ENCODE measurements at regions not wholly inside any gene's neighbourhood (a gene's known extent, or its start where the extent isn't known, plus 50 kb on each side); places are given as distances from the start of the nearest gene placed in this dataset.

DNA sequence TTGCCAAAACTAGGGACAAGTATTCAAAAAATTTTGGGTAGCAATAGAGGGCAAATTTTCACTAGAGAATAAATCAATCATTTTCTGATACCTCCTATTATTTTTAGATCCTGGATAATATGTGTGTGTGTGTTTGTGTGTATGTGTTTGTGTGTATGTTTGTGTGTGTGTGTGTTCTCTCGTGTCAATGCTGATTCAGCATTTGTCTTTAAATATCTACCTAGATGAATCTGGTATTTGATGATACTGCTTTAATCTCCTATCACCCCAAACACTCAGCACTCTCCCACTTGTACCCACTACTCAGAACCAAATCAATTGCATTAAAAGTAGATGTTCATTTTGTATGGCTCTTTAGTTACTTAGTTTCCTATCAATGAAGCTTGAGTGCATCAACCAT lies 101.3 kb upstream of the NPFFR2 start:
- TF ChIP-seq, protein P1, sequence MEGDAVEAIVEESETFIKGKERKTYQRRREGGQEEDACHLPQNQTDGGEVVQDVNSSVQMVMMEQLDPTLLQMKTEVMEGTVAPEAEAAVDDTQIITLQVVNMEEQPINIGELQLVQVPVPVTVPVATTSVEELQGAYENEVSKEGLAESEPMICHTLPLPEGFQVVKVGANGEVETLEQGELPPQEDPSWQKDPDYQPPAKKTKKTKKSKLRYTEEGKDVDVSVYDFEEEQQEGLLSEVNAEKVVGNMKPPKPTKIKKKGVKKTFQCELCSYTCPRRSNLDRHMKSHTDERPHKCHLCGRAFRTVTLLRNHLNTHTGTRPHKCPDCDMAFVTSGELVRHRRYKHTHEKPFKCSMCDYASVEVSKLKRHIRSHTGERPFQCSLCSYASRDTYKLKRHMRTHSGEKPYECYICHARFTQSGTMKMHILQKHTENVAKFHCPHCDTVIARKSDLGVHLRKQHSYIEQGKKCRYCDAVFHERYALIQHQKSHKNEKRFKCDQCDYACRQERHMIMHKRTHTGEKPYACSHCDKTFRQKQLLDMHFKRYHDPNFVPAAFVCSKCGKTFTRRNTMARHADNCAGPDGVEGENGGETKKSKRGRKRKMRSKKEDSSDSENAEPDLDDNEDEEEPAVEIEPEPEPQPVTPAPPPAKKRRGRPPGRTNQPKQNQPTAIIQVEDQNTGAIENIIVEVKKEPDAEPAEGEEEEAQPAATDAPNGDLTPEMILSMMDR (IDR thresholded peaks at IDR 0.05; ENCODE audit: insufficient read depth, low read depth, low read length, missing control alignments) = no peak
- no peak overlapping the region for H3K4me3 ChIP-seq (ENCODE audit: low read length)
- no peak for DNase-seq (ENCODE audit: low read depth)

DNA sequence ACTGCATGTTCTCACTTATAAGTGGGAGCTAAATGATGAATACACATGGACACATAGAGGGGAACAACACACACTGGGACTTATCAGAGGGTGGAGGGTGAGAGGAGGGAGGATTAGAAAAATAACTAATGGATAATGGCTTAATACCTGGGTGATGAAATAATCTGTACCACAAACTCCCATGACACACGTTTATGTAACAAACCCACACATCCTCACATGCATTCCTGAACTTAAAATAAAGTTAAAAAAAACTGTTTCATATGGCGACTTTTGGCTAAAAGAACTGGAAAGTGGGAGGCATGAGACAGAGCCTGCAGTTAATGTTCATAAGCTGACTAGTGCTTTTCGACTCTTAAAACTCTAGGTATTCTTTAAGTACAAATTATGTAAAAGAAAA lies 98.9 kb upstream of the NPFFR2 start:
- TF ChIP-seq, protein P1 (IDR thresholded peaks at IDR 0.05; ENCODE audit: insufficient read depth, low read depth, low read length, missing control alignments) = no peak
- DNase-seq (ENCODE audit: low read depth) = peak; percentile 51
- no peak overlapping the region for H3K4me3 ChIP-seq (ENCODE audit: low read length)

DNA sequence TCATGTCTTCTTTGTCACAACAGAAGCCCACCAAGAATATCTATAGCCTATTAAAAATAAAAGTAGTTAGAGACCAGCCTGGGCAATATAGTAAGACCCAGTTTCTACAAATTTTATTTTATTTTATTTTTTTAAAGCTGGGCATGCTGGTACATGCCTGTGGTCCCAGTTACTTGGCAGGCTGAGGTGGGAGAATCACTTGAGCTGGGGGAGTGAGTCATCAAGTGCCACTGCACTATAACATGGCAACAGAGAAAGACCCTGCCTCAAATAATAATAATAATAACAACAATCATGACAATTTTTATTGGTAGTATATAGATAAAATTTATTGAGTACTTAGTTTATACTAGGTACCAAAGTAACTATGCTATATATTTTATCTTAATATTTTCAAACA lies 93.0 kb upstream of the NPFFR2 start:
- peak; percentile 73 for DNase-seq (ENCODE audit: low read depth)
- TF ChIP-seq, protein P1 (IDR thresholded peaks at IDR 0.05; ENCODE audit: insufficient read depth, low read depth, low read length, missing control alignments) = no peak
- H3K4me3 ChIP-seq (ENCODE audit: low read length) = no peak overlapping the region

DNA sequence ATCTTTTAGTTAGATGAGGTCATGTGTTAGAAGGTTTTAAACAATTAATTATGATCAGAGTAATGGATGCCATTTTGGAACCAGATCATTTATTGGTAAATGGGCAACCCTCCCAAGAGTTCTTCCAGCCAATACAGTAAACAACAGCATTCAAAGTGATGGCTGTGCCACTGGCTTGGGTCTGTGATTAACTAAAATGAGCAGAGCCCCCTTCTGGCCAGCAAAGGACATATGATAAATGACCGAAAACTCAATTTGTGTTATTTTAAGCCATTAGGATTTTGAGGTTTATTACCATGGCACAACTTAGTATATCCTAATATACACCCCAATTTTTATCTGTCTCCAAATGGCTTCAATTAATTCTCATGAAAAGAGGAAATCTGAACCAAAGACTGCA lies 90.8 kb upstream of the NPFFR2 start:
- DNase-seq (ENCODE audit: low read depth) = peak; percentile 48
- H3K4me3 ChIP-seq (ENCODE audit: low read length) = no peak overlapping the region
- TF ChIP-seq, protein P1 (IDR thresholded peaks at IDR 0.05; ENCODE audit: insufficient read depth, low read depth, low read length, missing control alignments) = peak; percentile 49

DNA sequence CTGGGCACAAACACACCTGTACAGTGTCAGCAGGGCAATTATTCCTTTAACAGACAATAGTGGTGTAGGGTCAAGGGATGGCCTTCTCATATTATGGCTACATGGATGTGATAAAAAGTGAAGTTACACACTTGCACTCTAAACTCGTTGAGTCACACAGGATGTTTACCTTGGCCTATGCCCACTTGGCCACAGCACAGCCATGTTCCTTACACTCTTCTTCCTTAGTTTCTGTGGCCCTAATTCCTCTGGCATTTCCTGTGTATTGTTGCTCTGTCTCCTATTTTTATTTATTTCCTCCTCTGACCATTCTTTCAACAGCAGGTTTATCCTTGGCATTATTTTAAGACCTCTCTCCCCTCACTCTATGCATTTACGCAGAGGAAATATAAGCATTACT lies 86.8 kb upstream of the NPFFR2 start:
- no peak overlapping the region for H3K4me3 ChIP-seq (ENCODE audit: low read length)
- DNase-seq (ENCODE audit: low read depth) = peak; percentile 30
- TF ChIP-seq, protein P1 (IDR thresholded peaks at IDR 0.05; ENCODE audit: insufficient read depth, low read depth, low read length, missing control alignments) = no peak

DNA sequence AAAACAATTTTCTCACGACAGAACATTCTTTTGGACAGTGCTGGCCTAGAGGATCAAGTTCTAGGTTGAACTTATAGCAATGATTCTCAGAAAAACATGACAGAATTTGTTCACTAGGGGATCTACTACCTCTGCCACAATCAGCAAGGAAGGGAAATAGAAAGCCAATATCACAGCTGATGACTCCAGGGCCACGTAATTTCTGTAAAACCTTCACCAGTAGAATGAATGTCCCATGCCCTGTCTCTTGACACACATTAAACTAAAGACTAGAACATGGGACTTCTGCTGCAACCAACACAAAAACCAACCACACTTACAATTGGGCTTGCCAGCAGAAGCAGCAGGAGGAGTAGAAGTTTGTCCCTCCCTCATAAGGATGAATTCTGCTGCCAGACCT lies 86.0 kb upstream of the NPFFR2 start:
- no peak overlapping the region for H3K4me3 ChIP-seq (ENCODE audit: low read length)
- DNase-seq (ENCODE audit: low read depth) = no peak
- TF ChIP-seq, protein P1 (IDR thresholded peaks at IDR 0.05; ENCODE audit: insufficient read depth, low read depth, low read length, missing control alignments) = no peak

DNA sequence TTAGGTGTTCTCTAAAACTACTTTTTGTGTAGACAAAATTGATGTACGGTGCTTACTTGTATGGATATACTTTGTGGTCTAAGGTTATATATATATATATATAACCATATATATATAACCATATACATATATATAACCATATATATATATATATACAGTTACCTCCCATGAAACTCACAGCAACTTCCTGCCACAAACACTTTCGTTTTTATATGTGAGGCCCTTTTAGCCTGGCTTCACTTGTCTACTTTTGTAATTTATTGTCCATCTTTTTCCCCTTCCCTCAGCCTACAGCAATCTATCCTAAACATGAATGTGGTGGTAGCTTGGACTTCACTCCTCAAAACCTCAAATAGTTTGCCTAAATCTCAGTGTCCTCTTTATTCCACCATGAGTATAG lies 72.8 kb upstream of the NPFFR2 start:
- TF ChIP-seq, protein P1 (IDR thresholded peaks at IDR 0.05; ENCODE audit: insufficient read depth, low read depth, low read length, missing control alignments) = no peak
- no peak overlapping the region for H3K4me3 ChIP-seq (ENCODE audit: low read length)
- no peak for DNase-seq (ENCODE audit: low read depth)
